ENCODE measurements at regions not wholly inside any gene's neighbourhood (a gene's known extent, or its start where the extent isn't known, plus 50 kb on each side); places are given as distances from the start of the nearest gene placed in this dataset.

GRCh38 chr20:22411286-22411626 lies 173.1 kb downstream of the FOXA2 start:
- no CpG with 5 or more reads among the region's 1 CpG for WGBS (ENCODE audit: extremely low coverage, insufficient read length, low lambda C conversion rate)
- Histone ChIP-seq H3K9me3 (ENCODE audit: control insufficient read depth, low read depth, low read length) (no peaks in the 10 kb centered on the region), H3K18ac (ENCODE audit: insufficient read length, low read depth, low read length) (no peak overlapping the region), H4K5ac (ENCODE audit: insufficient read length, low read depth, low read length) (no peak overlapping the region), H3K14ac (ENCODE audit: insufficient read depth, low read length) (no peak overlapping the region), H3K27me3 (ENCODE audit: insufficient read depth, low read length) (no peaks in the 10 kb centered on the region), H3K79me1 (ENCODE audit: insufficient read depth, low read depth, low read length, poor library complexity, severe bottlenecking) (no peaks in the 10 kb centered on the region), H3K4me1 (ENCODE audit: insufficient read depth, low read length) (peaks cover 3% of the 10 kb centered on the region; the same call in 1 of the 2 replicates), H3K4me2 (ENCODE audit: insufficient read depth, insufficient read length, low read length) (no peak overlapping the region), H2BK15ac (ENCODE audit: low read depth, low read length) (no peak overlapping the region), H2AFZ (ENCODE audit: low read length) (no peak overlapping the region), H3K56ac (ENCODE audit: insufficient read length, low read depth, low read length) (no peak overlapping the region), H3K23me2 (ENCODE audit: insufficient read length, low read depth, low read length, poor library complexity, severe bottlenecking) (no peaks in the 10 kb centered on the region), H4K91ac (ENCODE audit: insufficient read length, low read depth, low read length) (no peak overlapping the region), H2BK20ac (ENCODE audit: low read depth, low read length, poor library complexity, severe bottlenecking) (no peak overlapping the region), H3K9ac (ENCODE audit: extremely low read depth, insufficient read length, low read length) (no peak overlapping the region), H2AK5ac (ENCODE audit: insufficient read length, low read length) (no peak overlapping the region), H3T11ph (ENCODE audit: low read length) (no peak overlapping the region), H3K23ac (ENCODE audit: insufficient read length, low read depth, low read length) (no peak overlapping the region), H3K27ac (ENCODE audit: insufficient read length, low read depth, low read length) (no peak overlapping the region), H2BK120ac (ENCODE audit: low read depth, low read length, poor library complexity, severe bottlenecking) (no peak overlapping the region), H4K8ac (replicated peaks; ENCODE audit: insufficient read length, low read depth, low read length) (no peak overlapping the region), H4K20me1 (ENCODE audit: control insufficient read depth, insufficient read depth, insufficient read length) (no peaks in the 10 kb centered on the region), H3K79me2 (ENCODE audit: insufficient read depth, low read length) (no peaks in the 10 kb centered on the region), H2BK5ac (ENCODE audit: insufficient read length, low read length) (no peak overlapping the region), H2BK12ac (ENCODE audit: insufficient read length, low read depth, low read length) (no peak overlapping the region), H3K4ac (ENCODE audit: low read depth, low read length) (no peak overlapping the region)
- TF ChIP-seq CTCF (conservative IDR thresholded peaks at IDR 0.05), result no peak
- Mint-ChIP-seq H3K36me3 (ENCODE audit: insufficient read depth in 1 of 3, low read depth in 3 of 3) (no peaks in the 10 kb centered on the region), H3K9me3 (no peaks in the 10 kb centered on the region), H3K27me3 (ENCODE audit: low read depth) (peaks cover 51% of the 10 kb centered on the region), H3K4me3 (no peak overlapping the region), H3K4me1 (peaks cover 0 to 8% of the 10 kb centered on the region in 2 experiments; a peak in 3 of 4 replicates), H3K27ac (no peak overlapping the region)
- DNase-seq, result no peak

All from H9 (cell line).